H1 (cell line): ENCODE measurements at regions not wholly inside any gene's neighbourhood (a gene's known extent, or its start where the extent isn't known, plus 50 kb on each side); places are given as distances from the start of the nearest gene placed in this dataset.

Source experiments
- JUN ChIP-seq: IDR thresholded peaks from 2 replicates; pipeline ENCODE4 v1.6.1; 2011; ENCODE audit warnings: low read depth, mild to moderate bottlenecking, improper control_type of control experiment, low read length
- SUZ12 ChIP-seq: fragments of 200-600 bp; sonication (generic); IDR thresholded peaks from 2 replicates; pipeline ENCODE4 v1.6.1; 2012; ENCODE audit warnings: mild to moderate bottlenecking, inconsistent platforms, low read length, moderate library complexity, mixed read lengths

DNA sequence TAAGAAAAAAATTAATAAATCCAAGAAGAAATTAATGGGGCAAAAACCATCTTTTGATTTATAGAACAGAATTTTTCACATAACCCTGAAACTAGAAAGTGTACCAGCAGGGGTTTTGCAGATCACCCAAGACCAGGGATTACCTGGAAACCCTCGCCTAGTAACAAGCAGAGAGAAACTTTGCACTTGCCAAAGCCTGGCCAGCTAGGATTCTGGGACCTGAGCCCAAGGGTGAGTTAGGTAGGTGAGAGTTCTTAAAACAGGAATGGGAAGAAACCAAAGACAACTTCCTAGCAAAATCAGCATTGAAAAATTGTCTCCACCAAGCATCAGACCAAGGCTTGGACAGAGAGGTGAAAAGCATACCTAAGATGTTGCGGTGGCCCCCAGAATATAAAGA lies 247.0 kb upstream of the NBEA start (continued):
- TF ChIP-seq JUN: no peak
- no peak for TF ChIP-seq SUZ12
- TF ChIP-seq, all 59 proteins: peak for 0
